KBM-7 (cell line): ENCODE measurements at regions not wholly inside any gene's neighbourhood (a gene's known extent, or its start where the extent isn't known, plus 50 kb on each side); places are given as distances from the start of the nearest gene placed in this dataset.

Experiments used
- DNase-seq: peaks from one replicate; pipeline ENCODE4 v3.0.0-alpha.2; 2015
- in situ Hi-C: fragments of 300-500 bp; cut with MboI; formaldehyde crosslinking; loops from 2 replicates; pipeline ENCODE4 v1.14.3; 2020; ENCODE audit warnings: low sequenced_read_pairs, low pct_unique_long_range_greater_than_20kb, mixed read lengths

DNA sequence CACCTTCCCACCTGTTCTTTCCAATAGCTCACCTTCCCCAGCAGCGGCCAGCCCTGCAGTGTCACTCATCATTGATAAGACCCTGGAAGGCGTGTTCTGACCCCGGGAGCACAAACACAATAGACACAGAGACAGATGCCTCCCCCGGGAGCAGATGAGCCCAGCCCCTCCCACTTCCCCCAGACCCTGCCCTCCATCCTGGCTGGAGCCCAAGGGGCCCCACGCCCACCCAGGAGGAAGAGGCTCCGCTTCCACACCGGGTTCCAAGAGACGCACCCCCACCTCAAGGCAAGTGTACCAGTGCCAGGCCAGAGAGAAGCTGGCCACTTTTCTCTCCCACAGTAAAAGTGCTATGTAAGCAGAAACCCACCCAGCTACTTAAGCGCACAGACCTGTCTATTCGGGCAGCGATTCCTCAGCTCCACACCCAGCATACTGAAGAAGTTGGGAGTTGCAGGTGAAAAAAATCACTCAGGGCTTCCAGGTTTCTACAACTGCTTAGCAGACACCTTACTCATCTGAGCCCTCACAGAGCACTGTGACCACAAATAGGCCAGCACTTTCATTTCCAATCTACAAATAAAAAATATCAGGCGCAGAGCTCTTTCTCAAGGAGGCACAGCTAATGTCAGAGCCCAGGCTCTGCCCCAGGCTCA, 93.4 kb upstream of the NXT1 start:
- DNase-seq = no peak
- in situ Hi-C loops = no loop called here

DNA sequence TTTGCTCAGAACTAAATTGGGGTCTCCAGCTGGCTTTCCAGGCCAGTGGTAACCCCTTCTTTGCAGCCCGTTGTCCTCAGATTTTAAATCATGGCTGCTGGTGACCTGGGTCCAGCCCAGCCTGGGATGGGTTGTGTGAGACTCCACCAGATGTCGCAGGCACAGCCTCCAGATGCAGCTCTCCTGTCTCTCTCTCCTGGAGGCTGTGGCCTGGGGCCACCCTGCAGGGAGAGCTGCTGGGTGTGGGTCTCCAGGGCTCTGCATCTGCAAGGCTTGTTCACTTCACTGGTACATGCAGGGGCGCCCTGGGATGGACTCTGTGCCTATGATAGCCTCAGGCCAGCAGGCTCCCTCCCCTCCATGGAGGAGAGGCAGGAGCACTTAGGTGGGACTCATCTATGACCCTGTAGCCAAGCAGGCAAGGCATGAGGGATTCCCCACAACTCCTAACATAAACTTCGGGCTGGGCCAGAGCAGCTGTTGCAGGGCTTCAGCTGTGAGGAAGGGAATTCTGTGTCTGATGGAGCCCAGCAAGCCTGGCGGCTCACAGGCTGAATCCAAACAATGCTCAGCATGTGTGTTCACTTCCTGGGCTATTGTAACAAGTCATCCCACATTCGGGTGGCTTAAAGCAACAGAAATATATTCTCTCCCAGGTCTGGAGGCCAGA, 94.7 kb upstream of the NXT1 start:
- in situ Hi-C loops = no loop called here
- no peak for DNase-seq

DNA sequence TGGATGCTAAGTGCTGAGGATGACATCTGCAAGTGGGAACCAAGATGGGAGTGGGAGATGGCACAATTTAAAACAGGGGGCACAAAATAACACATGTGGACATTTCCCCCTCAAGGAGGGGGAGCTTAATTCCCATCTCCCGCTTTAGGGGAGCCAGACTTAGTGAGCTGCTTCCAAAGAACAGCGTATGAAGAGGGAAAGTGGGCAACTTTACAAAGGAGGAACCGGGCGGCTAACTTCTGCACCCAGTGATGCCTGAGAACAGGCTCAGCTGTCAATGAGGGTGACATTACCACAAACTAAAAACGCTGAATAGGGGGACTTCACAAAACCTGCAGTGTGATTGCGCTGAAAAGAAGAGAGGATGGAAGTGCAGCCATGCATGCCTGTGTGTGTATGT, 95.5 kb upstream of the NXT1 start:
- in situ Hi-C loops = no loop called here

DNA sequence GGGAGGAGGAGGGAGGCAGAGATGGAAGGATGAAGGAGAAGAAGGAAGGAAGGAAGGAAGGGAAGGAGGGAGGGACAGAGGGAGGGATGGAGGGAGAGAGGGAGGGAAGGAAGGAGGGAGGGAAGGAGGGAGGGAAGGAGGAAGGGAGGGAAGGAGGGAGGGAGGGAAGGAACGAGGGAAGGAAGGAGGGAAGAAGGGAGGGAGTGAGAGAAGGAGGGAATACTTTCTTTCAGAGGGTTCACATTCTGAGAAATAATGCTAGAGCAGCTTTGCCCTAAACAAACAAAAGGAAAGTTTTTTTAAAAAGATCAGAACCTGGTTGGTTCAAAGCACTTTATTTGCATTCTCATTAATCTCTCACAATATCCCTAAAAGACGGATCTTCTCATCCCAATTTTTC, 96.1 kb upstream of the NXT1 start:
- in situ Hi-C loops = no loop called here
- no peak for DNase-seq

More for the DNA sequence above, 95.5 kb upstream of the NXT1 start:
- DNase-seq = no peak

DNA sequence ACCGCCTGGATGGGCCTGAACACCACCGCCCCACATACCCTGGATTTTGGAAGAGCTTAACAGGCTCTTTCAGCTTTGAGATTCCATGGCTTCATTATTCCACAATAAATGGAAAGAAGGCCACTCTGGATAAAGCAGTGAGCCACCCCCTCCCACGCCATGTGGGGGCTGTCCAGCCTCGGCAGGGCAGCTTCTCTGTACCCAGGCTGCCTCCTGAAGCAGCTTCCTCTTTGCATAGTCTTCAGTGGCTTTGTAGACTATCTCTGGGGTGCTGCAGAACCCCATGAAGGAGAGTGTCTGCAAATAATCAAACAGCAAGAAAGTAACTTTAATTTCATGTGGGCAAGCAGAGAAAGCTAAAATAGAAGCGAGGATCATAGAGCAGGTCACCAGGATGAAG, 96.6 kb upstream of the NXT1 start:
- in situ Hi-C loops = no loop called here
- no peak for DNase-seq

DNA sequence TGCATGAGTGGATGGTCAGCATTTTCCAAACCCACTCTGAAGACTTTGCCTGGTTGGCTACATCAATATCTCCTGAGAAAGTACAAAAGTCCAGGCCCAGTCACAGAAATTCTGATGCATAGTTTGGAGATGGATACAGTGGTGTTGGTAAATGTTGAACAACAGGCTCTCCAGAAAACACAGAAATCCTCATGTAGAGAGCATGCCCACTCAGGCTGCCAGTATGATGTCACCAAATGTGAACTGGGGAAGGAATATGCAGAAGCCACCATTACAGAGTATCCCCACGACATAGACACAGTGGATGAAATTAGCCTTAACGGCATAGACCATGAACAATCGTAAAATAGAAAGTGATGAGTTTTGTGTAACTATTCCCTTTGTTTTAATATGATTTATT, 97.1 kb upstream of the NXT1 start:
- DNase-seq = no peak
- in situ Hi-C loops = no loop called here

DNA sequence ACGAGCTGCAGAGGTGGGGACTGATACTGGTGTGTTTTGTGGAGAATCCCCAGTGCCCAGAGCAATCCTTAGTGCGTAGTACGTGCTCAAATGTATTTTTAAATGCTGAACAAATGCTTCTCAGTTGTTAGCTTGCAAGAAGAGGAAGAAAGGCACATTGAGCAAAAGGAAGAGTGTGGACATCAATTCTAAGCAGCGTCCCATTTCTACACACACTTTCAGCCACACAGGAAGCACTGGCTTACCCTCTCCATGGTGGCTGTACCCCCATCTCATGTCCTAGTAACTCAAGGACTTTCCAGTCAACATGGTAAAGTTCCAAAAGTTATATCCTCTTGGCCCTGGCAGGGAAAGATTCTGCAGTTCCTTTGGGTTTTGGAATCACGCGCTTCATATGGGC, 98.8 kb upstream of the NXT1 start:
- no peak for DNase-seq

DNA sequence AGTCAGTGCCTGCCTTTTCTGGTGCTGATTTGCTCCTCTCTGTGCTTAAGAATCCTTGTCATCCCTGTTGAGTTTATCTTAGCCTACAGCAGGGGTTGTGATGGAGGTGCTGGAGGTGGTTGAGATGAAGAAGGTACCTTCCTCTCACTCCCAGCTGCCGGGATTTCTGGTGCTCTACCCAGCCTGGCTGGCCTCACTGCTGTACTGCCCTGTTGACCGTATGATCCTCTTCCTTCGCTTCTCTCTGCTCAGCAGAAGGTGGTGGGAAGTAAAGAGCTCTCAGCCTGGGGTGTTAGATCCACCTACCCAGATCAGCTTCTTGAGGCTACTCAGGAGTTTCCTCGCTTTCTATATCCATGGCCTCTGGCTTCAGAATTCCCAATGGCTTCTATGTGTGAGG, 101.0 kb upstream of the NXT1 start:
- in situ Hi-C loops = no loop called here
- DNase-seq = no peak

More for the DNA sequence above, 98.8 kb upstream of the NXT1 start:
- in situ Hi-C loops = no loop called here

DNA sequence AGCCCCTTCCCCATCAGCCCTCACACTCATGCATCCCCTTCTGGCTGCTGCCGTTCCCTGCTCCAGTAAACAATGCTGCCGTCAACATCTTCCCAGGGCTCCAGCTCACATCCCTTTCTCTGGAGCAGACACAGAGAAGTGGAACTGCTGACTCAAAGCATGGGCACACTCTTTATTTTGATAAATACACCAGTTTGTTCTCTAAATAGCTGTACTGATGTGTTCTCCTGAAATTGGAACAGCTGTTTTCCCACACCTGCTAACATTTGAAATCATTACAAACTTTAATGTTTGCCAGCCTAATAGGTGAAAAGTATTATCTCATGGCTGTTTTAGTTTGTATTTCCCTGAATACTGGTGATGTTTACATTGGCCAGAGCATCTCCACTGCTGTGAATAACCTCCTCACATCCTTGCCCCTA, 102.1 kb upstream of the NXT1 start:
- in situ Hi-C loops = no loop called here
- no peak for DNase-seq

DNA sequence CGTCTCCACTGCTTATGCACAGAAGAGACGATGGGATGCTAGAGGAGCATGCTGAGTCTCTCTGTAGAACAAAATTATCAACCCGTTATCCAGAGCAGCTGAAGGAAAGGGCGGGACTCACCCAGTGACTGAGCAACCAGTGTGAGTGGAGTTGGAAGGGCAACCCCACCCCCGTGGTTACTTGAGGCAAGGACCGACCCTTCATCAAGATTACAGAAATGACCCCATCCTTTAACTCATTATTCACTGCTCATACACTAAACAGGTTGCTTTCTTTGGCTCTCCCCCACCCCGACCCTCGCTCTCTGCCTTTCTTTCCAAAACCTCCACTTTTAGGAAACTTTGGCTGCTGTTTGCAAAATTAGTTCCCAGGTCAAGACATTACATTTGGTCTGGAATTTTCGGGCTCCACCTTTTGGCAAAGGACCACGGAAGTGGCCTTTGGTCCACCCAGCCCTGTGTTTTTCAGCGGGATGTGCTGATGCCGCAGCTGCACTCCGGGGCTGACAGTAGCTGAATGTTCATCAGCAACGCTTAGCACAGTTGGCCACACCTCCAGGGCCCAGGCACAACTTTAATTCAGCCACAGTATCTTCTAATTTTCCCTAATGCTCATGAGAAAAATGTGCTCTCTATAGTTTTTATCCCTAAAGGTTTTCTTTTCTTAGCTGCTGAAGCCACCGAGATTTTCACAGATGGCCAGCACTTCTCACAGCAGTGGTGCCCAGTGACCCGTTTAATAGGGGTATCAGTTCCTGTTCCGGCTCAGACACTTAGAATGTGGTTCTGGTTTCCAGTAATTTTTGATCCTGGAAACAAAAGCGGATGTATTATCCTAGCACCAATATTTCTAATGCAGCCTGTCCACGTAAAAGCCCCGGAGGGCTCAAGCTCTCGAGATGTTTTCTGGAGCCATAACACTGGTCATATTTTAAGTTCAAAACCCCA, 103.6 kb upstream of the NXT1 start:
- DNase-seq = no peak
- in situ Hi-C loops = no loop called here

DNA sequence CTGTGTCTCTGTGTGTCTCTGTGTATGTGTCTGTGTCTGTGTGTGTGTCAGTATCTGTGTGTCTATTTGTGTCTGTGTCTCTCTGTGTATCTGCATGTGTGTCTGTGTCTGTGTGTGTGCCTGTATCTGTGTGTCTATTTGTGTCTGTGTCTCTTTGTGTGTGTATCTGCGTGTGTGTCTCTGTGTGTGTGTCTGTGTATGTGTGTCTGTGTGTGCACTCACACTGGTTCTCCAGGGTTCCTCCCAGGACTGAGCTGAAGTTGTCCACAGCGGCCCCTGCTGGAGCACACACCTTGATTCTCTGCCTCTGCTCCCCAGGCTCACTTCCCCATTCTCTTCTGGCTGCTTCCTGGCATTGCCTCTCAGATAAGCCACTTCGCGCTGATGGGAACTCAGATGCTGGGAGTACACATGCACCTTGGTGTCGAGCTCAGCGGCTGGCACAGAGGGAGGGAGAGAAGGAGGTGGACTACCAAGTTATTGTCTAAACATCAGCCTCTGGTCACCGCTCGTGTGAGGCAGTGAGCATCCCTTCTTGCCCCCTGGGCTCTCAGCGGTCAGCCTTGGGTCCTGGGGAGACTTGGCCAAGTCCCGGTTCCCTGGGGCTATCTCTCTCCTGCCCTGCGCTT, 104.9 kb upstream of the NXT1 start:
- DNase-seq = peak; percentile 89
- in situ Hi-C loops = no loop called here

DNA sequence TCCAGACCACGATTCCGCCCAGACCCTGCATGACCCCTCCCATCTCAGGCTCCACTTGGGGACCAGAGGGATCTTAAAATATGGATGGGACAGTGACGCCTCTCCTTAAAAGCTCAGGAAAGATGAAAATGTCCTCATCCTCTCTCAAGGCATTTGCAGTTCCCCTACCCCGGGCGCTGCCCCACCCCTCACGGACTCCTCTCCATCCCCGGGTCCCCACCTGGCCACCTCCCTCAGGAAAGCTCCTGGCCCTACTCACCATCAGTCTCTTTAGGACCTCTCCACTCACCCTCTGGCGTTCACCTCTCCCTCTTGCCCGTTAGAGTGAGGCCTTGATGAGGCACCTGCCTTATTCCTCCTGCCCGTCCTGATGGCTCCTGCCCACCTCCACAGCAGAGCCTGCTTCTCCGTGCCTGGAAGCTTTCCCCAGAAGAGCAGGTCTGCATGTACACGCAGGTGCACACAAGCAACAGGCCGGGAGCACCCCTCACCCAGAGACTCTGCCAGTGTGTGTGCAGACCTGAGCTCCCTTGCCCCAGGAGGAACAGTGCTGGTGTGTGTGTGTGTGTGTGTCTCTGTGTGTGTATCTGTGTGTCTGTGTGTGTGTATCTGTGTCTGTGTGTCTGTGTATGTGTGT, 105.6 kb upstream of the NXT1 start:
- DNase-seq = no peak
- in situ Hi-C loops = no loop called here

DNA sequence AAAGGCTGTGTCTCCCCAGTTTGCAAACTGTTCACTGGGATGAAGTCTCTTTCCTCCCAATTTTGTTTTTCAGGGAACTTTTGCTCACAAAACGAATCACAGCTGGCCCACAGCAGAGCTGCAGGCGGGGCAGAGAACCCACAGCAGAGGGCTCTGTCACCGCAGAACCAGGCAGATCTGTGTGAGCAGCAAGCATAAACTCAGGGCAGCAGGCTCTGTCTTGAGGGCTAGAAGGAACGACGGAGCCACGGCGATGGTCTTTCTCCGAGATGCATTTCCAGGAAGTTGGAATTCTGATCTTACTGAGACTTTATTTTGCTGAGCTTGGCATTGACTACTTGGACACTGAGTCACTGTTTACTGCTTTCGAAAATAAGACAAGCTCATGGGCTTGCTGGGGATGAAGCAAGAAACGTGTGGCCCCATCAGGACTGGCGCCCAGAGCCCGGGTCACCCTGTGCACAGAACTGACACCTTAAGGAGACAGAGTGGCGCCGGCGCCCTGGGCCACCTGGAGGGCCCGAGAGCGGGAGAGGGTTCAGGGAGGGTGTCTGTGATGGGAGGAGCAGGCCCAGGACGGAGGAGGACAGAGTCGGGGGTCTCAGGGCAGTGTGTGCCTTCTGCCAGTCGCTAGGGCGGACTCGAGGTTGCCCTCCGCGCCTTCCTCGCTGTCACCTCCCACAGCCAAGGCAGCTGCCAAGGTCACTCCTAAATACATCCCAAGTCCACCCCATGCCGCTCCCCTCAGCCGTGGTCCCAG, 106.3 kb upstream of the NXT1 start:
- in situ Hi-C loops = no loop called here
- DNase-seq = no peak

DNA sequence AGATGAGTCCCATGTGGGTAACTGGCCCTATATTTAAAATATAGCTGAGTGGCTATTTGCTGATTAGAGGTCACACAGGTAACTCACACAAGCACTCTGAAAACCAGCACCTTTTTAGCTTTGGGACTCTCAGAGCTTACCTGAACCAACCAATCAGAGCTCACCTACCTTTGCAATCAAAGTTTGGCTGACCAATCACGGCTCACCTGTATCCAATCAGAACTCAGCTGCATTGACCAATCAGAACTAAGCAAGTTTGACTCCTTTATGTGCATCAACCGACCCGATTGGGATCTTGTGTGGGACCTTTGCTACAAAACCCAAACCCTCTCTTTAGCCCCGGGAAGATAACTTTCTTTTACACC, 106.8 kb upstream of the NXT1 start:
- no peak for DNase-seq
- in situ Hi-C loops = no loop called here

DNA sequence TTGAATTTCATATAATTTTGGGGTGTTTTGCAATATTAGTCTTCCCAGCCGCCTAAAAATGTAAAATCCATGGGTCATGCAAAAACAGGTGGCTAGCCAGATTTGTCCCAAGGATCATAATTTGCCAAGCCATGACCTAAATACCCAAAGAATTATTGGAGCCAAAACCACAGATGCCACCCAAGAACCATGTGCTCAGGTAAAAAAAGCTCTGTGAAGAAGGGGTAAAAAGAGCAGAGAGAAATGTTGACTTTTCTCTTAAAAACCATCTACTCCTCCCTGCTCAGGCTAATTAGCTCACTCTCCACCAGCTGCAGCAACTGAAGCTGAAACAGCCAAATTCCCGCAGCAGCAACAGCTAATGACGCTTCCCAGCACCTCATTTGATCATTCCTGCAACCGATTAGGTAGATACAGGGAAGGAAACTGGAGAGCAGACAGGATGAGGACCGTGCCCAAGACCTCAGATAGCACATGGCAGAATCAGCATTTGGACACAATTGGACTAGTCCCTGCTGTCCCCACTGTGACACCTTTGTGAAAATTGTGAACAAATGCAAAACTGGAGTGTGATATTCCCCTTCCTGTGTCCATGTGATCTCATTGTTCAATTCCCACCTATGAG, 107.9 kb upstream of the NXT1 start:
- no peak for DNase-seq
- in situ Hi-C loops = no loop called here

DNA sequence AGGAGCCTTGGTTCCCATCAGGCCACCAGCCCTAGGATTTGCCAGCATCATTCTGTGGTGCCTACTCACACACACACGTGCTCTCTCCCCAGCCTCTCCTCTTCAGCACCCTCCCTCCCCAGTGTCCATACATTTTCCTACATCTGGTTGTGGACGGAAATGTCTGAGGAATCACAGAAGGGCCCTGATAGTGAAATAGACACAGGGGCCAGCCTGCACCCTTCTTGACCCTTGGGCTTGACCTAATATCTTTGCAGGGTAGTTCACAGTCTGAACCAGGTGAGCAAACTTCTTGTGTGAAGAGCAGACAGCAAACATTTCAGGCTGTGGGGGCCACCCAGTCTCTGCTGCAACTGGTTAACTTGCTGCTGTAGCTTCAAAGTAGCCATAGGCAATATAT, 108.5 kb upstream of the NXT1 start:
- in situ Hi-C loops = no loop called here
- DNase-seq = no peak

DNA sequence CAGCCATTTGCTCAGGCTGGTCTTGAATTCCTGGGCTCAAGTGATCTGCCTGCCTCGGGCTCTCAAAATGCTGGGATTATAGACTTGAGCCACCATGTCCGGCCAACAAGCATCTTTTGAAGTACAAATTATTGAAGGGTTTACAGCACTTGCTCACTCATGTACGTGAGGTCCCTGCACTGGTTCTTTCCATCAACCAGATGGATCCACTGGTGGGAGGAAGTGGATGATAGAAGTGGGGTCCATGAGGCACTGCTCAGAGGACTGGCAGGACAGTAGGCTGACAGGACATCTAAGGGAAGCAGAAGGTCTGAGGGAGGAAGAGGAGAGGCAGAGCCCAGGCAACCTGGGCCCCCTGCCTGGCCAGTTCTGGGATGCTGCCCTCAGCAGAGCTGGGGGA, 109.2 kb upstream of the NXT1 start:
- in situ Hi-C loops = no loop called here
- no peak for DNase-seq

DNA sequence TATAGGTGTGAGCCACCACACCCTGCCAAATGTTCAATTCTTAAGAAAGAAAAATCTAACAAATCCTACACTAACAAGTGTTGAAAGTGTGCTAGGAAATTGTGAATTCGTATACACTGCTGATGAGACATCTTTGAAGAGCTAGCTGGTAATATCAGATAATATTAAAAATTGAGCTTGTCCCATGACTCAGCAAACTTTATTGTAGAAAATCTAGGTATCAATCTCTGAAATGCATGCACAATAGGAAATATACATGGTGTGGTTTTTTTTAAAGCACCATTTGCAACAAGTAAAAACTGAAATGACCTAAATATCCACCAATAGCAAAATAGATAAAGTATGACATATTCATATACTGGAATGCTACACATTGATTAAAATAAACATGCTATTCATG, 110.1 kb upstream of the NXT1 start:
- in situ Hi-C loops = no loop called here

More for the DNA sequence above, 110.1 kb upstream of the NXT1 start:
- no peak for DNase-seq
